Spleen (tissue), 11 donors: ENCODE measurements at regions not wholly inside any gene's neighbourhood (a gene's known extent, or its start where the extent isn't known, plus 50 kb on each side); places are given as distances from the start of the nearest gene placed in this dataset.

Experiments used
- DNase-seq: peaks from one replicate; pipeline ENCODE4 v3.0.0-alpha.2; 2020
- H3K27ac ChIP-seq, 8 donors: fragments of 200-600 bp; sonication (generic) in 7 of 8; 1 replicate in 4 of 8; 2 replicates in 4 of 8; pipeline versions ENCODE4 v1.5.0 to v1.8.0; 2016 to 2021; ENCODE audit warnings: inconsistent platforms in 4 of 8, mild to moderate bottlenecking in 4 of 8, moderate library complexity in 1 of 8
- H3K27me3 ChIP-seq, 7 donors: fragments of 200-600 bp; sonication (generic) in 6 of 7; replicated peaks in 1 of 7; 1 replicate in 4 of 7; 2 replicates in 3 of 7; pipeline versions ENCODE4 v1.5.0 to v1.8.0; 2016 to 2021; ENCODE audit warnings: inconsistent platforms in 3 of 7, mild to moderate bottlenecking in 1 of 7
- H3K36me3 ChIP-seq, 6 donors: fragments of 200-600 bp; sonication (generic) in 5 of 6; 1 replicate in 4 of 6; 2 replicates in 2 of 6; pipeline versions ENCODE4 v1.5.0 to v1.8.0; 2016 to 2021; ENCODE audit warnings: inconsistent platforms in 2 of 6
- H3K4me1 ChIP-seq, 6 donors: fragments of 200-600 bp; sonication (generic) in 5 of 6; 1 replicate in 3 of 6; 2 replicates in 3 of 6; pipeline versions ENCODE4 v1.5.0 to v1.8.0; 2016 to 2021; ENCODE audit warnings: inconsistent platforms in 3 of 6
- H3K4me3 ChIP-seq, 8 donors: fragments of 200-600 bp; sonication (generic) in 7 of 8; 1 replicate in 4 of 8; 2 replicates in 4 of 8; pipeline versions ENCODE4 v1.5.0 to v1.8.0; 2016 to 2021; ENCODE audit warnings: inconsistent platforms in 4 of 8, mild to moderate bottlenecking in 4 of 8, moderate library complexity in 2 of 8
- H3K9me3 ChIP-seq, 8 donors: fragments of 200-600 bp; sonication (generic) in 7 of 8; 1 replicate in 4 of 8; 2 replicates in 4 of 8; pipeline versions ENCODE4 v1.5.0 to v1.8.0; 2016 to 2021; ENCODE audit warnings: inconsistent platforms in 4 of 8
- POLR2A ChIP-seq, 3 donors: fragments of 450-650 bp; IDR thresholded peaks; one replicate each; pipeline ENCODE4 v1.5.1; 2017; ENCODE audit warnings: antibody characterized with exemption in 3 of 3, mild to moderate bottlenecking in 1 of 3
- POLR2AphosphoS5 ChIP-seq, 3 donors: sonication (generic); formaldehyde crosslinking; IDR thresholded peaks; one replicate each; pipeline ENCODE4 v1.5.1; 2017; ENCODE audit warnings: antibody characterized with exemption in 3 of 3
- WGBS, 5 donors: extraction: QIAGEN DNeasy Blood & Tissue Kit in 3 of 5; methylation state at CpG; one replicate each; pipeline versions ENCODE4 v1.1.5 to v1.1.7; 2013 to 2018; 5-methylcytosine and 5-hydroxymethylcytosine counted together
- intact Hi-C: fragments of 100-400 bp; cut with DNase I; formaldehyde crosslinking; loops from one replicate; pipeline ENCODE4 v1.15.0; 2023; ENCODE audit warnings: low total_unique reads
- TF ChIP-seq, protein P1 (sequence below), 11 experiments: fragments of 200-600 bp in 7 of 11; fragments of 450-650 bp in 4 of 11; sonication (generic) in 4 of 11; IDR thresholded peaks in 8 of 11; conservative IDR thresholded peaks in 3 of 11; 1 replicate in 7 of 11; 2 replicates in 4 of 11; pipeline versions ENCODE4 v1.4.0 to v1.8.0; 2016 to 2021; ENCODE audit warnings: antibody characterized with exemption in 11 of 11, inconsistent platforms in 4 of 11, mild to moderate bottlenecking in 1 of 11
- donor health status: healthy with polysubstance abuse.
- donor health status: DM: no; HTN: no; CAD: no; lungs with moderate emphysema.
- donor health status: DM: no; HTN: no; CAD: no.
- donor health status: Bipolar disorder and iron deficiency.
- donor health status: healthy.
- donor health status: DM: no; HTN: no; CAD: no.
- donor health status: DM: yes; HTN: yes; CAD: no.

GRCh38 chr22:44650806-44651205 lies 51.2 kb upstream of the PRR5 start:
- Histone ChIP-seq H3K27me3 (peaks cover 0 to 4% (median 0%) of the 10 kb centered on the region in 7 donors), H3K9me3 (peaks cover 0 to 4% (median 0%) of the 10 kb centered on the region in 8 donors), H3K27ac (no peak overlapping the region), H3K36me3 (no peaks in the 10 kb centered on the region), H3K4me3 (no peak overlapping the region), H3K4me1 (peaks cover 0 to 13% (median 4%) of the 10 kb centered on the region in 6 donors)
- DNase-seq, result peak; percentile 32
- WGBS, 5 donors, result 52 to 72% (median 61%) methylated on average over 2 of the region's 2 CpGs
- TF ChIP-seq POLR2A (IDR thresholded peaks at IDR 0.05), result no peak
- TF ChIP-seq, protein P1, sequence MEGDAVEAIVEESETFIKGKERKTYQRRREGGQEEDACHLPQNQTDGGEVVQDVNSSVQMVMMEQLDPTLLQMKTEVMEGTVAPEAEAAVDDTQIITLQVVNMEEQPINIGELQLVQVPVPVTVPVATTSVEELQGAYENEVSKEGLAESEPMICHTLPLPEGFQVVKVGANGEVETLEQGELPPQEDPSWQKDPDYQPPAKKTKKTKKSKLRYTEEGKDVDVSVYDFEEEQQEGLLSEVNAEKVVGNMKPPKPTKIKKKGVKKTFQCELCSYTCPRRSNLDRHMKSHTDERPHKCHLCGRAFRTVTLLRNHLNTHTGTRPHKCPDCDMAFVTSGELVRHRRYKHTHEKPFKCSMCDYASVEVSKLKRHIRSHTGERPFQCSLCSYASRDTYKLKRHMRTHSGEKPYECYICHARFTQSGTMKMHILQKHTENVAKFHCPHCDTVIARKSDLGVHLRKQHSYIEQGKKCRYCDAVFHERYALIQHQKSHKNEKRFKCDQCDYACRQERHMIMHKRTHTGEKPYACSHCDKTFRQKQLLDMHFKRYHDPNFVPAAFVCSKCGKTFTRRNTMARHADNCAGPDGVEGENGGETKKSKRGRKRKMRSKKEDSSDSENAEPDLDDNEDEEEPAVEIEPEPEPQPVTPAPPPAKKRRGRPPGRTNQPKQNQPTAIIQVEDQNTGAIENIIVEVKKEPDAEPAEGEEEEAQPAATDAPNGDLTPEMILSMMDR (IDR thresholded peaks at IDR 0.05 in 8 of 11, conservative IDR thresholded peaks at IDR 0.05 in 3 of 11), result no peak
- no peak for TF ChIP-seq POLR2AphosphoS5 (IDR thresholded peaks at IDR 0.05)
- intact Hi-C loops, result no loop called here

GRCh38 chr22:44648821-44649565 lies 53.0 kb upstream of the PRR5 start:
- Histone ChIP-seq H3K4me1 (peaks cover 0 to 13% (median 4%) of the 10 kb centered on the region in 6 donors), H3K27ac (peak overlapping the region in 5 of 8 donors; percentile 23 to 61 (median 44)), H3K9me3 (peaks cover 0 to 4% (median 0%) of the 10 kb centered on the region in 8 donors), H3K36me3 (no peaks in the 10 kb centered on the region), H3K4me3 (no peak overlapping the region), H3K27me3 (peaks cover 0 to 6% (median 0%) of the 10 kb centered on the region in 7 donors)
- TF ChIP-seq, protein P1 (IDR thresholded peaks at IDR 0.05 in 8 of 11, conservative IDR thresholded peaks at IDR 0.05 in 3 of 11), result no peak
- no peak for TF ChIP-seq POLR2A (IDR thresholded peaks at IDR 0.05)
- no peak for TF ChIP-seq POLR2AphosphoS5 (IDR thresholded peaks at IDR 0.05)
- 63 to 84% (median 72%) methylated on average over 20 of the region's 20 CpGs for WGBS, 5 donors
- peak; percentile 64 for DNase-seq
- intact Hi-C loops, result no loop called here

DNA sequence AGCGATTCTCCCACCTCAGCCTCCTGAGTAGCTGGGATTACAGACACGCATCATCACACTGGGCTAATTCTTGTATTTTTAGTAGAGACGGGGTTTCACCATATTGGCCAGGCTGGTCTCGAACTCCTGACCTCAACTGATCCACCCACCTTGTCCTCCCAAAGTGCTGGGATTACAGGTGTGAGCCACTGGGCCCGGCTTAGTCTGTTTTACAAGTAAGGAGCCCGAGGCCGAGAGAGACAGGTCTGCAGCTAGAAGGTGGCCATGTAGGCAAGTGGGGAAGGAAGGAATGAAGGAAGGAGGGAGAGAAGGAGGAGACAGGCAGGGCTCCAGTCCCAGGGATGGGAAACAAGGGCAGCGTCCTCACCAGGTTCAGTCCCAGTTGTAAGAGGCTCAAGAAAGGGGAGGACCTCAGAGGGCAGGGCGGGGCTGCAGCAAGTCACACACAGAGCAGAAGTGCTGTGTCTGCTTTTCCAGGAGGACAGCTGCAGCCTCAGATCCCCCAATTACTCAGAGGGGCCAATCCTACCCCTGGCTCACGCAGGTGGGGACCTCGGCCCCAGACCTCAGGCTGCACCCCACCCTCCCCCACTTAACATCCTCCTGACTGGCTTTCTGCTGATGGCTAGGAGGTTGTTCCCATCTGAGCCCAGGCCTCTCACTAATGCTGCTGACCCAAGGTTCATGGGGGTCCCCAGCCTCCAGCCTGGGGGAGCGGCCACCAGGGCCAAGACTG lies 53.8 kb upstream of the PRR5 start:
- intact Hi-C loops, result no loop called here
- H3K36me3 ChIP-seq, result no peaks in the 10 kb centered on the region
- 70 to 83% (median 80%) methylated on average over 11 to 12 of the region's 12 CpGs for WGBS, 5 donors
- H3K9me3 ChIP-seq, result no peaks in the 10 kb centered on the region
- H3K27ac ChIP-seq, result peak overlapping the region in 5 of 8 donors; percentile 23 to 61 (median 44)
- H3K4me3 ChIP-seq, result no peak overlapping the region
- peaks cover 0 to 13% (median 4%) of the 10 kb centered on the region in 6 donors for H3K4me1 ChIP-seq
- peaks cover 0 to 6% (median 0%) of the 10 kb centered on the region in 7 donors for H3K27me3 ChIP-seq
- TF ChIP-seq POLR2A (IDR thresholded peaks at IDR 0.05) (no peak), POLR2AphosphoS5 (IDR thresholded peaks at IDR 0.05) (no peak)
- TF ChIP-seq, protein P1 (IDR thresholded peaks at IDR 0.05 in 8 of 11, conservative IDR thresholded peaks at IDR 0.05 in 3 of 11), result no peak
- DNase-seq, result peak; percentile 69

DNA sequence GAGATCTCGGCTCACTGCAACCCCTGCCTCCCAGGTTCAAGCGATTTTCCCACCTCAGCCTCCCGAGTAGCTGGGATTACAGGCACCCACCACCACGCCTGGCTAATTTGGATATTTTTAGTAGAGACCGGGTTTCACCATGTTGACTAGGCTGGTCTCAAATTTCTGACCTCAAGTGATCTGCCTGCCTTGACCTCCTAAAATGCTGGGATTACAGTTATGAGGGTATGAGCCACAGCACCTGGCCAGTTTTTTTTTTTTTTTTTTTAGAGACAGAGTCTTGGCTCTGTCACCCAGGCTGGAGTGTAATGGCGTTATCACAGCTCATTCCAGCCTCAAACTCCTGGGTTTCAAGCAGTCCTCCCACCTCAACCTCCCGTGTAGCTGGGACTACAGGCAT lies 54.9 kb upstream of the PRR5 start:
- no peak for TF ChIP-seq POLR2A (IDR thresholded peaks at IDR 0.05)
- TF ChIP-seq, protein P1 (IDR thresholded peaks at IDR 0.05 in 8 of 11, conservative IDR thresholded peaks at IDR 0.05 in 3 of 11), result no peak
- TF ChIP-seq POLR2AphosphoS5 (IDR thresholded peaks at IDR 0.05), result no peak
- DNase-seq, result no peak
- no peaks in the 10 kb centered on the region for H3K36me3 ChIP-seq
- H3K27me3 ChIP-seq, result peaks cover 0 to 6% (median 0%) of the 10 kb centered on the region in 7 donors
- H3K27ac ChIP-seq, result no peak overlapping the region
- H3K4me1 ChIP-seq, result peaks cover 0 to 13% (median 4%) of the 10 kb centered on the region in 6 donors
- no peaks in the 10 kb centered on the region for H3K9me3 ChIP-seq
- 89 to 93% (median 91%) methylated on average over 7 of the region's 7 CpGs for WGBS, 5 donors
- intact Hi-C loops, result no loop called here
- H3K4me3 ChIP-seq, result no peak overlapping the region
